ENCODE measurements at regions not wholly inside any gene's neighbourhood (a gene's known extent, or its start where the extent isn't known, plus 50 kb on each side); places are given as distances from the start of the nearest gene placed in this dataset.

DNA sequence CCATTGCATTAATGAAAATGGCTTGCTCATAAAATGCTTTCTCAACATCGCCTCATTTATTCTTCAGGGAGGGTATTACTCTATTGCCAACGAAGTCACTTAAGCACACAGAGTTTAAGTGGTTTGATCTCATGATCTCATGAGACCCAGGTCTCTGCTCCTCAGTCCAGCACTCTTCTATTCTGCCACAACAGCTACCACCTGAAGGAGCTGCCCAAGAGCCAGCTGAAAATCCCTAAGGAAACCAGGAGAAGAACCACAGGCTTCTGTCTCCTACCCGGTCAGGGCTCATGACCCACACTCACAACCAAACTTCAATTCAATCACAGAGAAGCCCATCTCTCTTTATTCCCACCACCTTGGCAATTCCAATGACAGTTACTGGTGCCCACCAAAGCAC lies 85.5 kb upstream of the GPM6B start:
- no peak for TF ChIP-seq TBL1XR1 (IDR thresholded peaks at IDR 0.05; ENCODE audit: borderline replicate concordance, low read length, partially characterized antibody)
- TF ChIP-seq KLF13 (CRISPR knock-in tag; IDR thresholded peaks at IDR 0.05) = no peak
- no peak for TF ChIP-seq NFYC (CRISPR knock-in tag; IDR thresholded peaks at IDR 0.05)
- no peak for TF ChIP-seq SP2 (CRISPR knock-in tag; IDR thresholded peaks at IDR 0.05)
- TF ChIP-seq GZF1 (CRISPR knock-in tag; IDR thresholded peaks at IDR 0.05) = no peak
- TF ChIP-seq POLR2AphosphoS5 (IDR thresholded peaks at IDR 0.05; ENCODE audit: low read depth, low read length) = no peak
- TF ChIP-seq EHMT2 (IDR thresholded peaks at IDR 0.05; ENCODE audit: borderline replicate concordance, low read depth, low read length) = no peak
- TF ChIP-seq, protein P1, sequence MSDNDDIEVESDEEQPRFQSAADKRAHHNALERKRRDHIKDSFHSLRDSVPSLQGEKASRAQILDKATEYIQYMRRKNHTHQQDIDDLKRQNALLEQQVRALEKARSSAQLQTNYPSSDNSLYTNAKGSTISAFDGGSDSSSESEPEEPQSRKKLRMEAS (IDR thresholded peaks at IDR 0.05) = no peak
- no peak for TF ChIP-seq POLR2A (IDR thresholded peaks at IDR 0.05; ENCODE audit: insufficient read depth in 1 of 2, low read depth in 2 of 2, low read length in 2 of 2)
- no peak for TF ChIP-seq MZF1 (CRISPR knock-in tag; IDR thresholded peaks at IDR 0.05; ENCODE audit: borderline replicate concordance)
- TF ChIP-seq, protein P2, sequence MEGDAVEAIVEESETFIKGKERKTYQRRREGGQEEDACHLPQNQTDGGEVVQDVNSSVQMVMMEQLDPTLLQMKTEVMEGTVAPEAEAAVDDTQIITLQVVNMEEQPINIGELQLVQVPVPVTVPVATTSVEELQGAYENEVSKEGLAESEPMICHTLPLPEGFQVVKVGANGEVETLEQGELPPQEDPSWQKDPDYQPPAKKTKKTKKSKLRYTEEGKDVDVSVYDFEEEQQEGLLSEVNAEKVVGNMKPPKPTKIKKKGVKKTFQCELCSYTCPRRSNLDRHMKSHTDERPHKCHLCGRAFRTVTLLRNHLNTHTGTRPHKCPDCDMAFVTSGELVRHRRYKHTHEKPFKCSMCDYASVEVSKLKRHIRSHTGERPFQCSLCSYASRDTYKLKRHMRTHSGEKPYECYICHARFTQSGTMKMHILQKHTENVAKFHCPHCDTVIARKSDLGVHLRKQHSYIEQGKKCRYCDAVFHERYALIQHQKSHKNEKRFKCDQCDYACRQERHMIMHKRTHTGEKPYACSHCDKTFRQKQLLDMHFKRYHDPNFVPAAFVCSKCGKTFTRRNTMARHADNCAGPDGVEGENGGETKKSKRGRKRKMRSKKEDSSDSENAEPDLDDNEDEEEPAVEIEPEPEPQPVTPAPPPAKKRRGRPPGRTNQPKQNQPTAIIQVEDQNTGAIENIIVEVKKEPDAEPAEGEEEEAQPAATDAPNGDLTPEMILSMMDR (CRISPR knock-in tag; IDR thresholded peaks at IDR 0.05) = no peak
- no peak for TF ChIP-seq MEIS1 (CRISPR knock-in tag; IDR thresholded peaks at IDR 0.05; ENCODE audit: borderline replicate concordance)
- TF ChIP-seq PAX8 (CRISPR knock-in tag; IDR thresholded peaks at IDR 0.05; ENCODE audit: borderline replicate concordance) = no peak

All from HepG2 (cell line).